ENCODE measurements at regions not wholly inside any gene's neighbourhood (a gene's known extent, or its start where the extent isn't known, plus 50 kb on each side); places are given as distances from the start of the nearest gene placed in this dataset.

GRCh38 chr4:153850533-153851280 is 61.8 kb upstream of the SFRP2 start:
- H3K9me3 ChIP-seq (ENCODE audit: low read length) = no peaks in the 10 kb centered on the region
- H4K20me1 ChIP-seq (ENCODE audit: insufficient read depth, low read length) = no peaks in the 10 kb centered on the region
- BruUV-seq (replicated peaks) = no TSS peak
- no peaks in the 10 kb centered on the region for H3K4me1 ChIP-seq (ENCODE audit: insufficient read depth, low read length, poor library complexity, severe bottlenecking)
- H3K79me2 ChIP-seq (ENCODE audit: insufficient read depth, low read depth, low read length) = no peaks in the 10 kb centered on the region
- H3K36me3 ChIP-seq (ENCODE audit: insufficient read depth, low read length) = no peaks in the 10 kb centered on the region
- H2AFZ ChIP-seq (ENCODE audit: low read length) = no peak overlapping the region
- intact Hi-C loops (cut with micrococcal nuclease; ENCODE audit: unreplicated experiment) = no loop called here
- H3K4me2 ChIP-seq (ENCODE audit: low read length) = no peak overlapping the region
- TF ChIP-seq EZH2phosphoT487 (IDR thresholded peaks at IDR 0.05; ENCODE audit: borderline replicate concordance, low read depth, low read length) (no peak), CTCF (conservative IDR thresholded peaks at IDR 0.05; ENCODE audit: low read length) (no peak)
- no peak overlapping the region for H3K4me3 ChIP-seq (ENCODE audit: low read depth, low read length, poor library complexity, severe bottlenecking)
- no peaks in the 10 kb centered on the region for H3K9me2 ChIP-seq (ENCODE audit: insufficient read depth, low read length)
- ChIA-PET CTCF (ENCODE audit: unreplicated experiment) (no interaction called here), POLR2A (no interaction called here)
- DNase-seq (ENCODE audit: low spot score) = no peak
- H3K27ac ChIP-seq (ENCODE audit: low read depth, low read length, poor library complexity, severe bottlenecking) = no peak overlapping the region

- Histone ChIP-seq H3K79me2 (ENCODE audit: insufficient read depth, low read depth, low read length) (no peaks in the 10 kb centered on the region), H3K9me3 (ENCODE audit: low read length) (no peaks in the 10 kb centered on the region), H3K36me3 (ENCODE audit: insufficient read depth, low read length) (no peaks in the 10 kb centered on the region), H3K4me2 (ENCODE audit: low read length) (no peak overlapping the region), H3K27ac (ENCODE audit: low read depth, low read length, poor library complexity, severe bottlenecking) (no peak overlapping the region), H4K20me1 (ENCODE audit: insufficient read depth, low read length) (no peaks in the 10 kb centered on the region), H2AFZ (ENCODE audit: low read length) (no peak overlapping the region), H3K4me1 (ENCODE audit: insufficient read depth, low read length, poor library complexity, severe bottlenecking) (no peaks in the 10 kb centered on the region), H3K4me3 (ENCODE audit: low read depth, low read length, poor library complexity, severe bottlenecking) (no peak overlapping the region), H3K9me2 (ENCODE audit: insufficient read depth, low read length) (no peaks in the 10 kb centered on the region)
- DNase-seq (ENCODE audit: low spot score) = no peak
- TF ChIP-seq EZH2phosphoT487 (IDR thresholded peaks at IDR 0.05; ENCODE audit: borderline replicate concordance, low read depth, low read length) (no peak), CTCF (conservative IDR thresholded peaks at IDR 0.05; ENCODE audit: low read length) (no peak)
- intact Hi-C loops (cut with micrococcal nuclease; ENCODE audit: unreplicated experiment) = no loop called here
- ChIA-PET POLR2A (no interaction called here), CTCF (ENCODE audit: unreplicated experiment) (no interaction called here)
- BruUV-seq (replicated peaks) = no TSS peak
These were observed 55.3 kb upstream of the SFRP2 start for GRCh38 chr4:153844144-153844543.

All from OCI-LY7 (cell line).